ENCODE measurements at regions not wholly inside any gene's neighbourhood (a gene's known extent, or its start where the extent isn't known, plus 50 kb on each side); places are given as distances from the start of the nearest gene placed in this dataset.
A peak's percentile ranks its signal among the peaks of the same experiment; 100 is the strongest.

DNA sequence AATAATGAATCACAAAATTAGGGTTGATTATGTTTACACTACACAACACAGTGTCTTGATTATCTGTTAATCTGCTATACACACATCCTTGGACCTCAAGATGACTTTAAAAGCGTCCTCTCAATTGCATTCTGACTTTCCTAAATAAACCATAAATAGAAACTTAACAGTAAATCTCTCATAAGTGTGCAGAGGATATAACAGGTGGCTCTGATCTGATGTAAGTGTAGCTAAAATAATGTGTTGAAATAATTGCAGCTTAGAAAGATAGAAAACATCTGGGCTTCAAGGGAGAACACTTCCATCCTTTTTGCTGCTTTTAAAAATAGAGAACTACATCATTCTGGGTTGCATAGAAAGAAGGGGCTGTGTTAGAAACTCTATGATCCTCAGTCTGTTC is 78.4 kb upstream of the EFEMP1 start:
- Histone ChIP-seq H3K36me3 (ENCODE audit: control insufficient read depth, insufficient read depth, low read length) (no peaks in the 10 kb centered on the region), H3K4me3 (ENCODE audit: low read depth, low read length) (no peak overlapping the region), H3K27me3 (ENCODE audit: control insufficient read depth, insufficient read depth, low read length) (no peaks in the 10 kb centered on the region)
- DNase-seq (ENCODE audit: low read depth) = no peak
- TF ChIP-seq CTCF (IDR thresholded peaks at IDR 0.05; ENCODE audit: insufficient read depth, low read length, poor library complexity, severe bottlenecking) = no peak

DNA sequence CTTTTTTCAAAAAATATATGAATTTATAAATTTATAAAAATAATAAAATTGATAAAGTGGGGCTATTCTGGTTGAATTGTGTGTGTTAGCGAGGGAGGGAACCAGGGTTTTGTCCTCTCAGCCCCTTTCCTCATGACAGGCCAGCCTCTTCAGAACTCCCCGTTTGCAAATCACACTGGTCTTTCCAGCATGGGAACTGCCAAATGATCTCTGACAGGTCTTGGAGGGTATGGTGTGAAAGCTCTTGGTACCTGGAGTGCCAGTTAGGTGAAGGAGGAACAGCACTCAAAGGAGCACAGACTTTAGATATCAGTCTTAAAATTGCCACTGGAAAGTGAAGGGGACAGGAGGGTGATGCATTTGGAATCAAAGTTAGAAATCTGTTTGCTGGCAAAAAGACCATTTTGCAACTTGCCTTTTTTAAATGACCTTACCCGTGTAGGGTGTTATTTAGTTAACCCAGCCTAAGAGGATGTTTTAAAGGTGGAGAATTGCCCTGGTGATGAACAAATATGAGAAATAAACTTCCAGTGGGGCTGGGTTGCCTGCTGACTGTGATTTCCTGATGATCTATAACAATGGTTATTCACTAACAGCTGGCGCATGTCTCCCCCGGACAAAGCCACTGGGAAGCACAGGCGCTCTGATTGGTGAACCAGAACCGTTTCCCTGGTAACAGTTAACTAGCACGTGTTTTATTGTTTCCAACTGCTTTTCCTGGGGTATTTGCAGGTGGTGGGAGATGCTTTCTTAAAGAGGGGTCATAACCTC is 85.3 kb upstream of the EFEMP1 start:
- TF ChIP-seq CTCF (IDR thresholded peaks at IDR 0.05; ENCODE audit: insufficient read depth, low read length, poor library complexity, severe bottlenecking) = no peak
- no peak overlapping the region for H3K4me3 ChIP-seq (ENCODE audit: low read depth, low read length)
- H3K27me3 ChIP-seq (ENCODE audit: control insufficient read depth, insufficient read depth, low read length) = no peaks in the 10 kb centered on the region
- DNase-seq (ENCODE audit: low read depth) = peak; percentile 71
- H3K36me3 ChIP-seq (ENCODE audit: control insufficient read depth, insufficient read depth, low read length) = no peaks in the 10 kb centered on the region

DNA sequence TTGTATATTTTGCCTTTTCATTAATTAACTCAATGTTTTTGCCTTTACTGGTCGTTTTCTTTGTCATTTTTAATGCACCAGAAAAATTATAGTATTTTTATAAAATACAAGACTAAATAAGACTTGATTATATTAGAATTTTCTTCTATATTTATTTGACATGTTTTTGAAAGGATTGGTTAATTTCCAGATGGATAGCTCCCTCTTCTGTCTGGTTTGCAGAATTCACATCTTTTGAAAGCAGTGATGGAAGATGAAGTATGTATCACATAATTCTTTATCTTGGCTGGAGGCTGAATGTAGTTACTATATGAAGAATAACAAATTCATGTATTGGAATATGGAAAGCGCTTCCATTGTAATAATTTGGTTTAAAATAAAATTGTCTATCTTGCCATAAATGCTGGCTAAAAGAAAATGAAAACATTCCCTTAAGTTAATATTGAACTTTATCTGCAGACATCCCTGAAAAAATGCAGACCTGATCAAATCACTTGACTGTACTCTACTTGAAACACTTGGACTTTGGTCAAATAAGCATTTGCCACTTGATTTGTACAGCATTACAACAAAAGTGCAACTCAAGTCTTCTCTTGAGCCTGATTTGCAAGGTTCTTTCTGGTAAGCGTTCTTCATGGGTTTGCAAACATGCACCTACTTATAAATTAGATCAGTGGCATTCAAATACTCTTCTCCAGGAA is 86.3 kb upstream of the EFEMP1 start:
- no peak for DNase-seq (ENCODE audit: low read depth)
- peak; percentile 50 for TF ChIP-seq CTCF (IDR thresholded peaks at IDR 0.05; ENCODE audit: insufficient read depth, low read length, poor library complexity, severe bottlenecking)
- Histone ChIP-seq H3K4me3 (ENCODE audit: low read depth, low read length) (no peak overlapping the region), H3K27me3 (ENCODE audit: control insufficient read depth, insufficient read depth, low read length) (no peaks in the 10 kb centered on the region), H3K36me3 (ENCODE audit: control insufficient read depth, insufficient read depth, low read length) (no peaks in the 10 kb centered on the region)

- no peak for DNase-seq (ENCODE audit: low read depth)
- Histone ChIP-seq H3K36me3 (ENCODE audit: control insufficient read depth, insufficient read depth, low read length) (no peaks in the 10 kb centered on the region), H3K4me3 (ENCODE audit: low read depth, low read length) (no peak overlapping the region), H3K27me3 (ENCODE audit: control insufficient read depth, insufficient read depth, low read length) (no peaks in the 10 kb centered on the region)
- no peak for TF ChIP-seq CTCF (IDR thresholded peaks at IDR 0.05; ENCODE audit: insufficient read depth, low read length, poor library complexity, severe bottlenecking)
Measured at GRCh38 chr2:56011624-56012023, 88.0 kb upstream of the EFEMP1 start.

GRCh38 chr2:56012221-56012765 is 88.7 kb upstream of the EFEMP1 start:
- no peak overlapping the region for H3K4me3 ChIP-seq (ENCODE audit: low read depth, low read length)
- TF ChIP-seq CTCF (IDR thresholded peaks at IDR 0.05; ENCODE audit: insufficient read depth, low read length, poor library complexity, severe bottlenecking) = no peak
- no peak for DNase-seq (ENCODE audit: low read depth)
- H3K36me3 ChIP-seq (ENCODE audit: control insufficient read depth, insufficient read depth, low read length) = no peaks in the 10 kb centered on the region
- H3K27me3 ChIP-seq (ENCODE audit: control insufficient read depth, insufficient read depth, low read length) = no peaks in the 10 kb centered on the region
